HUES64 (cell line): ENCODE measurements at regions not wholly inside any gene's neighbourhood (a gene's known extent, or its start where the extent isn't known, plus 50 kb on each side); places are given as distances from the start of the nearest gene placed in this dataset.

Source experiments
- H3K27ac ChIP-seq: 2 replicates; pipeline ENCODE4 v1.7.0; 2013; ENCODE audit warnings: low read depth, low read length, inconsistent platforms
- H3K27me3 ChIP-seq: 2 replicates; pipeline ENCODE4 v1.6.1; 2013; ENCODE audit warnings: mild to moderate bottlenecking, low read length; ENCODE audit not compliant: insufficient read depth
- H3K36me3 ChIP-seq: 2 replicates; pipeline ENCODE4 v1.6.1; 2013; ENCODE audit warnings: mild to moderate bottlenecking, low read length; ENCODE audit not compliant: insufficient read depth
- H3K4me1 ChIP-seq: 2 replicates; pipeline ENCODE4 v1.6.1; 2013; ENCODE audit warnings: mild to moderate bottlenecking, low read length, moderate library complexity; ENCODE audit not compliant: insufficient read depth
- H3K4me3 ChIP-seq: 2 replicates; pipeline ENCODE4 v1.5.1; 2013; ENCODE audit warnings: mild to moderate bottlenecking, low read length, moderate library complexity
- H3K9ac ChIP-seq: 2 replicates; pipeline ENCODE4 v1.6.1; 2013; ENCODE audit warnings: mild to moderate bottlenecking, low read depth, low read length
- H3K9me3 ChIP-seq: 2 replicates; pipeline ENCODE4 v1.6.1; 2013; ENCODE audit warnings: low read depth, low read length; ENCODE audit not compliant: insufficient read depth
- WGBS: fragments of 150-250, 120-280 bp; methylation state at CpG from one replicate; pipeline ENCODE4 v1.1.7; 2013; ENCODE audit warnings: missing lambda C conversion rate; 5-methylcytosine and 5-hydroxymethylcytosine counted together

DNA sequence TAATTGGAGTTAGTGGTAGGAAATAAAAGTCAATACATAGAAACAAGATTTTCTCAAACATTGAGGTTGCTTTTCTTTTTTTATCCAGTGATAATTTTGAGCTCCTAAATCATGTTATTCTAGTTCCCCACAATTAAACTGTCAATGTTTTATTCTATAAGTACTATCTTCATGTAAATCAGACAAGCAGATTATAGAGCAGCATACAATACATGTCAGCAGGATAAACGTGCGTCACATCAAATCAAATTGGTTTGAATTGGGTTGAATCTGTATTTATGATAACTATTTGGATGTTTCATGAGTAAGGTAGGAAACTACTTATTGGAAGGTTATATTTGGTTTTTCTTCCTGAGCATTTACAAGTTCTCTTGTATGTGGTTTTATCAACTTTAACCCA, 2028.7 kb downstream of the NCAM2 start:
- H3K4me3 ChIP-seq: no peak overlapping the region
- no peak overlapping the region for H3K27ac ChIP-seq
- H3K4me1 ChIP-seq: no peaks in the 10 kb centered on the region
- no peak overlapping the region for H3K9ac ChIP-seq
- no peaks in the 10 kb centered on the region for H3K9me3 ChIP-seq
- H3K27me3 ChIP-seq: no peaks in the 10 kb centered on the region
- 87% methylated on average over 2 of the region's 2 CpGs for WGBS
- no peaks in the 10 kb centered on the region for H3K36me3 ChIP-seq

DNA sequence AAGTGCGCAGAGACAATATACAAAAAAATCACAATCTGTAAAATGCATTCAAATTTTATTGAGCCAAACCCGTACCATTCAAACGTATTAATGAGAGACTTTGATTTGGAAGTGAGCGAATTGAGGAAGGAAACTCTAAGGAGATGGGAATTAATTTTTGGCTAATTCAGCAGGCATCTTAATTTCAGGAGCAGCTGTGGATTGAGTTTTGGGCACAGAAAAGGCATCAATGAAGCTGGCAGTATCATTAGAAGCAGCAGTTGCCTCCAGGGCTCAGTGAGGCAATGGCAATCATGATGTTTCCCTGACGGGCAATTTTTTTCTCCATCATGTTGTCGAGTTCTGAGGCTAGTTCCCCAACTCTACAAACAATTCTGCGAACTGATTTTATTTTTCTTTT, 2041.6 kb downstream of the NCAM2 start:
- Histone ChIP-seq H3K4me3 (no peak overlapping the region), H3K4me1 (no peaks in the 10 kb centered on the region), H3K27ac (no peak overlapping the region), H3K36me3 (no peaks in the 10 kb centered on the region), H3K27me3 (no peaks in the 10 kb centered on the region), H3K9me3 (peaks cover 9% of the 10 kb centered on the region; the same call in 1 of the 2 replicates), H3K9ac (no peak overlapping the region)
- 49% methylated on average over 5 of the region's 7 CpGs for WGBS

DNA sequence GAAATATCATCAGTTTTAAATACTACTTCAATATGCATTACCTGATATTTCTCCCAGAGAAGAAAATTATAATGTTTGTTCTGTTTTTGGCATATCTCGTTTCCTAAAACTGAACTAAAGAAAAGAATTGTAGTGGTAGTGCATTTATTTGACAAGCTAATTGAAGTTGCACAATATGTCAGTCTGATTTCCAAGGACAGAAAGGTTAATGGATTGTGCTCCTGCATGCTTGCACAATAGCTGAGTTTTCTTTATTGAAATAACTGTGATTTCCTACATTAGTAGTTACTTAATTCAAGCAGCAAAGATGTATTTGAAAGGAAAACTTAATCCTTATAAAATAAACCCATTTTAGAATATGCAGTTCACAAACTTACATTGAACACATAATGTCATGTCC, 2047.7 kb downstream of the NCAM2 start:
- Histone ChIP-seq H3K36me3 (no peaks in the 10 kb centered on the region), H3K9me3 (peaks cover 9% of the 10 kb centered on the region; the same call in 1 of the 2 replicates), H3K4me1 (no peaks in the 10 kb centered on the region), H3K27me3 (no peaks in the 10 kb centered on the region), H3K27ac (no peak overlapping the region), H3K4me3 (no peak overlapping the region), H3K9ac (no peak overlapping the region)
- WGBS: 90% methylated on average over 1 of the region's 1 CpG

DNA sequence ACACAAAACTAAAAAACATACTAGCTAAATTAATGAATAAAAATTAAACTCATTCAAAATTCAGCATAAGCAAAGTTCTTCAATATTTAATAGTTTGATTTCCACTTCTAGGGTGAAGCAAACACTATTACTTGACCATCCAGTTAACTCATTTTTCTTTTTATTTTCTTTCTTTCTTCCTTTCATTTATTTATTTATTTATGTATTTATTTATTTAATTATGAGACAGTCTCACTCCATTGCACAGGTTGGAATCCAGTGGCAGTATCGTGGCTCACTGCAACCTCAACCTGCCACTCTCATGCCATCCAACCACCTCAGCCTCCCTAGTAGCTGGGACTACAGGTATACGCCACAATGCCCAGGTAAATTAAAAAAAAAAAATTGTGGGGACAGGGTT, 2069.5 kb downstream of the NCAM2 start:
- 0% methylated on average over 2 of the region's 2 CpGs for WGBS
- Histone ChIP-seq H3K9ac (no peak overlapping the region), H3K27me3 (no peaks in the 10 kb centered on the region), H3K27ac (no peak overlapping the region), H3K4me1 (no peaks in the 10 kb centered on the region), H3K9me3 (no peaks in the 10 kb centered on the region), H3K36me3 (no peaks in the 10 kb centered on the region), H3K4me3 (no peak overlapping the region)

DNA sequence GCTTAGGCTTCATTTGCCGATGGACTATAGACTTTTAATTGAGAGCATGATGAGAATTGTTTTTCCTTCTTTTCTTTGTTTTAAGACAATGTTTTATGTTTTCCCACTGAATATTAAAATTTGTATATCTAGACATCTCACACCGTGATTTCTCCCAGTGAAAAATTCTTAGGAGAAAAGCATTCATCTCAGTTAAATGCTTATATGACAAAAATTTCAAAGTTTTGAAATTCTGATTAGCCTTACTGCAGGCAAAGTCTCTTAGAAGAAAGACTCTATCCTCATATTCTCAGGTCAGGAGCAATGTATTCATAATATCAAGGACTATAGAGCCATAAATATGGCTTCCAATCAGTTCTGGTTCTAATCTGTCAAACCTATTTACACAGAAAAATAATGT, 2085.0 kb downstream of the NCAM2 start:
- H3K9me3 ChIP-seq: peaks cover 9% of the 10 kb centered on the region; the same call in 1 of the 2 replicates
- H3K4me3 ChIP-seq: no peak overlapping the region
- no peak overlapping the region for H3K27ac ChIP-seq
- H3K9ac ChIP-seq: no peak overlapping the region
- 40% methylated on average over 1 of the region's 2 CpGs for WGBS
- no peaks in the 10 kb centered on the region for H3K27me3 ChIP-seq
- H3K36me3 ChIP-seq: no peaks in the 10 kb centered on the region
- no peaks in the 10 kb centered on the region for H3K4me1 ChIP-seq

DNA sequence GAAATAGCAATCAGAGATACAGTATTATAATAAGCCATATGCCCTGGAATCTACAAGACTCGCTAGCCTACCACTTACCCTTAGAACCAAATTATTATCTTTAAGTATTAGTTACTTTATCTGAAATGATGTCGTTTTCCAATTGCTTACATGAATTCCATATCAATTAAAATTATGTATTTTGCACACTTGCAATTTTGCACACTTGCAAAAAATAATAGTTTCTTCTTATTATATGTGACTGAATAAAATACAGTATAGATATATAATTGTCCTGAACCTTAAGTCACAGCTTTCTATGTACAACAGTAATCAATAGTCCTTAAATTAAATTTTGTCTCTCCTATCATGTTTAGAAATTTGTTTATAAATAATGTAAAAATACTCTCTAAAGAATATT, 2095.1 kb downstream of the NCAM2 start:
- Histone ChIP-seq H3K27ac (no peak overlapping the region), H3K36me3 (no peaks in the 10 kb centered on the region), H3K4me1 (no peaks in the 10 kb centered on the region), H3K27me3 (no peaks in the 10 kb centered on the region), H3K4me3 (no peak overlapping the region), H3K9me3 (peaks cover 41% of the 10 kb centered on the region), H3K9ac (no peak overlapping the region)
- WGBS: no CpG with 5 or more reads among the region's 2 CpGs

DNA sequence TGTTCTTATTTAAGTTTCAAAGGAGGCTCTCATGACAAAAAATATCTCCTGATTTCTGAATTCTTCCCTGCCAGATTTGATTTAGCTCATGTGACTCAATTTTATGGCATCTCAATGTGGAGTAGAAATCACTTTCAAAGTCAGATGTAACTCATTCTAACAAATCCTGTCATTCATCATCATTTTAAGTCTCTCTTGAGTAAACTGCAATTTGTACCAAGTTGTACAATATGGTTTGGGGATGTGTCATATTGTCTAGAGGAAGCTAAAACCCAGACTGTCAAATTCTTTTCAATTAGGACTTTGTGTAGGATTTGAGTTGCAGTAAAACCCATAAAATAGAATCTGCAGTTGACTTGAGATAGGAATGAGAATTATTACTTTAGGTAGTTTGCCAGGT, 2101.0 kb downstream of the NCAM2 start:
- H3K27ac ChIP-seq: no peak overlapping the region
- H3K4me3 ChIP-seq: no peak overlapping the region
- H3K9me3 ChIP-seq: peaks cover 12% of the 10 kb centered on the region; the same call in 1 of the 2 replicates
- no peak overlapping the region for H3K9ac ChIP-seq
- H3K36me3 ChIP-seq: no peaks in the 10 kb centered on the region
- no peaks in the 10 kb centered on the region for H3K4me1 ChIP-seq
- H3K27me3 ChIP-seq: no peaks in the 10 kb centered on the region

DNA sequence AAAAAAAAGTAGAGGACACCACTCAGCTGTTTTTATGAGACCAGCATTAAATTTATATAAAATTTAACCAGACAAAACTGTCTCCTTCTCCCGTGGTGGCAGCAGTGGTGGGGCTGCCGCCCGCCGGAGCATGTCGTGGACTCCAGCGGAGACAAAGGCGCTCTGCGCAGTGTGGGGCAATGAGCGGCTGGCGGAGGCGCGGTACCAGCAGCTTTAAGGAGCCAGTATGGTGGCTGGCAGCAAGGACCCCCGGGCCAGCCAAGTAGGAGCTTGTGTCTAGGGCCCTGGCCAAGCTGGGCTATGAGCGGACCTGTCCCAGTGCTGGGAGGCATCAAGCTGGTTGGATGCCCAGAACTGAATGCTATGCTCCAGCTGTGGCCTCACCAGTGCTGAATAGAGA, 2102.9 kb downstream of the NCAM2 start:
- Histone ChIP-seq H3K9ac (no peak overlapping the region), H3K4me3 (no peak overlapping the region), H3K4me1 (no peaks in the 10 kb centered on the region), H3K27me3 (no peaks in the 10 kb centered on the region), H3K36me3 (no peaks in the 10 kb centered on the region), H3K27ac (no peak overlapping the region), H3K9me3 (peaks cover 19% of the 10 kb centered on the region; the same call in 1 of the 2 replicates)
- WGBS: 97% methylated on average over 14 of the region's 14 CpGs

DNA sequence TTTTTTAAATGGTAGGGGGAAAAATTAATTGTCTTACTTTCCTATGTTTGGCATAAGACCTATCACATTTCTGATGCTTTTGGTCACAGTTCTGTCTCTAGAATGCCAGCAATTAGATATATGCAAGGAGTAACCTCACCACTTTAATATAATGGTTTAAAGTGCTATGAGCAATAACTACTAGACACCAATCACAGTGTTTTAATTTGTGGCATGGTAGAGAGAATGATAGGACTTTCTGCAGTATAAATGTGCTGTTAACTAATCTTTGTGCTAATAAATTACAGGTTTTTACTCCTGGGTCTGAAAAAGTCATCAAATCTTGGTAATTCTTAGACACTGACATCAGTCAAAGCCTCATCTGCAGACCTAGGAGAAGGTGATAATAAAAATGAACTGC, 2110.3 kb downstream of the NCAM2 start:
- Histone ChIP-seq H3K4me1 (no peaks in the 10 kb centered on the region), H3K4me3 (no peak overlapping the region), H3K27ac (no peak overlapping the region), H3K9ac (no peak overlapping the region), H3K27me3 (no peaks in the 10 kb centered on the region), H3K36me3 (no peaks in the 10 kb centered on the region), H3K9me3 (peaks cover 23% of the 10 kb centered on the region)

DNA sequence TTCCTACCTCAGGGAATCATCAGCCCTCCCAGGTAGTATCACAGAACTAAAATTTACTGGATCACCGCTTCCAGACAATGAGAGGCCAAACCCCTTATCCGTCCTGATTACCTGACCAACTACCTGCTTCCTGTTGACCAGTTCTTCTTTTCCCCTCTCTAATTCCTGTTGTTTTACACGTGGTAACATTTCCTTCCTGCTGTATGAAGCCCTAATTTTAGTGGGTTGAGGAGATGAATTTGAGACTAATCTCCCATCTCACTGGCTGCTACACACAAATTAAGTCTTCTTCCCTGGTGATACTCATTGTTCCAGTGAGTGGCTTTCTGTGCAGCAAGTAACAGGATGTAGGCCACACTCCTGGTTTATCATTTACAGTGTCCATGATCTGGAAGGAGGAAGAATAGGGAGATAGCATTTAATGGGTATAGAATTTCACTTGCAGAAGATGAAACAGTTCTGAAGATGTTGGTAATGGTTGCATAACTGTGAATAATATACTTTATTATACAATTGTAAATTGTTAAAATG, 2112.9 kb downstream of the NCAM2 start:
- H3K9ac ChIP-seq: no peak overlapping the region

DNA sequence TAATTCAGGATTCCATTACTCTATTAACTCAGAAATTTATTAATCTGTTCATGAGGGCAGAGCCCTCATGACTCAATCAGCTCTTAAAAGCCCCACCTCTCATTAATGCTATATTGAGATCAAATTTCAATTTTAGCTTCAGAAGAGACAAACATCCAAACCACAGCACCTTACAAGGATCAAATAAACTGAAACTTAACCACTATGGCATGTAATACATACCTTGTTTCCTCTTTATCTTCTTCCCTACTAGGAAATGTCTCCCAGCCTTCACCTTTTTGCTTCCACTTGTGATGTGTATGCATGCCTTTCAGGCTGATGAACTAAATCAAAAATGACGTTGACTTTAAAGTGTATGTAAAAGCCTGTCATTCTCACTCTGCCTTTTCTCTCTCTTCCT, 2121.3 kb downstream of the NCAM2 start:
- Histone ChIP-seq H3K9ac (no peak overlapping the region), H3K27me3 (no peaks in the 10 kb centered on the region), H3K36me3 (no peaks in the 10 kb centered on the region), H3K4me3 (no peak overlapping the region), H3K4me1 (no peaks in the 10 kb centered on the region), H3K27ac (no peak overlapping the region), H3K9me3 (no peaks in the 10 kb centered on the region)
- no CpG with 5 or more reads among the region's 1 CpG for WGBS

More for the DNA sequence above, 2112.9 kb downstream of the NCAM2 start:
- Histone ChIP-seq H3K27ac (no peak overlapping the region), H3K4me3 (no peak overlapping the region), H3K36me3 (no peaks in the 10 kb centered on the region), H3K27me3 (no peaks in the 10 kb centered on the region), H3K4me1 (no peaks in the 10 kb centered on the region), H3K9me3 (peaks cover 13% of the 10 kb centered on the region)
- 94% methylated on average over 2 of the region's 3 CpGs for WGBS

DNA sequence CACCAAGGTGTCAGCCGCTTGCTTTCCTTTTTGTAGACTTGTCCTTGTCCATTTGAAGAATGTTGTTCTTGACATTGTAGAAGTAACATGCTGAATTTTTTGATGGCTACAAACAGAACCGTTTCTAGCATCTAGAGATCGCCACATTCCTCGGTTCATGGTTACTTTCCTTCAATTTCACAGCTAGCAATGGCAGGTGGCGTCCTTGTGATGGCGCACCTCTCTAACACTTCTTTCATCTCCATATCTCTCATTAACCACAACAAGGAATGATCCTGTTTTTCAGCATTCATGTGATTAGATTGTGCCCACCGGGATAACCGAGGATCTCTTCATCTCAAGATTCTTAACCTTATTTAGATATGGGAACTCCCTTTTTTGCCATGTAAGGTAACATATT, 2129.8 kb downstream of the NCAM2 start:
- Histone ChIP-seq H3K4me3 (no peak overlapping the region), H3K36me3 (no peaks in the 10 kb centered on the region), H3K9me3 (no peaks in the 10 kb centered on the region), H3K4me1 (no peaks in the 10 kb centered on the region), H3K27ac (no peak overlapping the region), H3K27me3 (no peaks in the 10 kb centered on the region), H3K9ac (no peak overlapping the region)
- whole genome bisulfite sequencing: 76% methylated on average over 8 of the region's 8 CpGs
